H1 (cell line): ENCODE measurements at regions not wholly inside any gene's neighbourhood (a gene's known extent, or its start where the extent isn't known, plus 50 kb on each side); places are given as distances from the start of the nearest gene placed in this dataset.
"Not testable (repeated sequence)": the region's sequence is repeated elsewhere in the genome, so short reads cannot be mapped to it uniquely, and the experiment has no call there.

Experiments used
- CTCF ChIA-PET: fragments of 300-600 bp; sonication (Branson Sonifier 250); formaldehyde crosslinking; loops from one replicate; lab custom pipeline; 2021; ENCODE audit not compliant: partially characterized antibody; lab: Charles Lee
- POLR2A ChIA-PET: fragments of 300-600 bp; sonication (Branson Sonifier 250); formaldehyde crosslinking; loops from one replicate; lab custom pipeline; 2021; ENCODE audit warnings: inconsistent platforms; ENCODE audit not compliant: partially characterized antibody; lab: Charles Lee
- DNase-seq, 2 experiments: peaks; one replicate each; pipeline versions ENCODE4 v3.0.0 to v3.0.0-alpha.2; 2010 to 2022; ENCODE audit warnings: low spot score in 2 of 2, low read depth in 1 of 2, mixed read lengths in 1 of 2
- FAIRE-seq: peaks from 2 replicates; lab custom pipeline; 2011; peaks lifted over from hg19 to GRCh38; lab: Jason Lieb, UNC
- H2AFZ ChIP-seq: 2 replicates; pipeline ENCODE4 v1.8.1; 2012; ENCODE audit warnings: low read length, inconsistent platforms
- H2AK5ac ChIP-seq: 2 replicates; pipeline ENCODE4 v1.6.1; 2013; ENCODE audit warnings: low read depth, low read length
- H2BK120ac ChIP-seq: replicated peaks from 2 replicates; pipeline ENCODE3; 2013; ENCODE audit warnings: low read depth, low read length, inconsistent platforms
- H2BK12ac ChIP-seq: 2 replicates; pipeline ENCODE4 v1.6.1; 2013; ENCODE audit warnings: low read depth, low read length
- H2BK15ac ChIP-seq: 2 replicates; pipeline ENCODE4 v1.6.1; 2013; ENCODE audit warnings: low read length
- H2BK20ac ChIP-seq: 2 replicates; pipeline ENCODE4 v1.6.1; 2013; ENCODE audit warnings: low read length
- H2BK5ac ChIP-seq: 2 replicates; pipeline ENCODE4 v1.6.1; 2013; ENCODE audit warnings: low read depth, low read length
- H3K14ac ChIP-seq: 2 replicates; pipeline ENCODE4 v1.6.1; 2013; ENCODE audit warnings: inconsistent platforms; ENCODE audit not compliant: insufficient read length
- H3K18ac ChIP-seq: 2 replicates; pipeline ENCODE4 v1.6.1; 2013; ENCODE audit warnings: low read length; ENCODE audit errors: extremely low read depth
- H3K23ac ChIP-seq: 2 replicates; pipeline ENCODE4 v1.6.1; 2013; ENCODE audit warnings: inconsistent platforms; ENCODE audit not compliant: insufficient read length
- H3K23me2 ChIP-seq: 2 replicates; pipeline ENCODE4 v1.6.1; 2013; ENCODE audit warnings: low read depth, low read length
- H3K27ac ChIP-seq: 2 replicates; pipeline ENCODE4 v1.6.1; 2011; ENCODE audit warnings: low read depth, low read length, inconsistent platforms
- H3K27me3 ChIP-seq, 4 experiments: replicated peaks in 1 of 4; 1 replicate in 1 of 4; 2 replicates in 3 of 4; pipeline versions ENCODE4 v1.6.1 to v1.8.1; 2011 to 2013; ENCODE audit warnings: low read length in 3 of 4, mild to moderate bottlenecking in 3 of 4, inconsistent platforms in 2 of 4, mixed read lengths in 2 of 4, moderate library complexity in 1 of 4; ENCODE audit not compliant: control insufficient read depth in 3 of 4, insufficient read depth in 3 of 4; ENCODE audit errors: extremely low read depth in 1 of 4
- H3K36me3 ChIP-seq, 4 experiments: 2 replicates each; pipeline versions ENCODE4 v1.6.1 to v1.8.1; 2011 to 2013; ENCODE audit warnings: mild to moderate bottlenecking in 4 of 4, low read length in 3 of 4, moderate library complexity in 2 of 4, control low read depth in 1 of 4, inconsistent platforms in 1 of 4; ENCODE audit not compliant: insufficient read depth in 4 of 4, control insufficient read depth in 2 of 4
- H3K4ac ChIP-seq: replicated peaks from 2 replicates; pipeline ENCODE3; 2013; ENCODE audit warnings: low read length, low read depth, mixed read lengths, inconsistent platforms; ENCODE audit not compliant: insufficient read length
- H3K4me1 ChIP-seq, 4 experiments: replicated peaks in 1 of 4; 1 replicate in 1 of 4; 2 replicates in 3 of 4; pipeline versions ENCODE4 v1.6.1 to v1.8.1; 2011 to 2013; ENCODE audit warnings: low read length in 3 of 4, inconsistent platforms in 2 of 4, mixed read lengths in 1 of 4; ENCODE audit not compliant: insufficient read depth in 4 of 4, control insufficient read depth in 3 of 4
- H3K4me2 ChIP-seq, 2 experiments: 2 replicates each; pipeline versions ENCODE4 v1.6.1 to v1.8.1; 2011 to 2013; ENCODE audit warnings: low read depth in 2 of 2, low read length in 2 of 2, control low read depth in 1 of 2, inconsistent platforms in 1 of 2, mild to moderate bottlenecking in 1 of 2; ENCODE audit not compliant: insufficient read depth in 1 of 2
- H3K4me3 ChIP-seq, 4 experiments: fragments of 200-600, 300-600 bp in 1 of 4; sonication (generic), shearing (Covaris generic), sonication (Bioruptor Twin) in 1 of 4; 2 replicates each; pipeline versions ENCODE4 v1.5.1 to v1.8.1; 2011 to 2016; ENCODE audit warnings: low read length in 4 of 4, low read depth in 3 of 4, control low read depth in 2 of 4, inconsistent platforms in 2 of 4, mild to moderate bottlenecking in 2 of 4, mixed read lengths in 1 of 4, moderate library complexity in 1 of 4; ENCODE audit not compliant: insufficient read depth in 2 of 4; ENCODE audit errors: extremely low read depth in 1 of 4
- H3K56ac ChIP-seq: replicated peaks from 2 replicates; pipeline ENCODE3; 2013; ENCODE audit warnings: low read depth, mild to moderate bottlenecking, mixed read lengths, low read length, inconsistent platforms; ENCODE audit not compliant: insufficient read length
- H3K79me1 ChIP-seq: 2 replicates; pipeline ENCODE4 v1.6.1; 2013; ENCODE audit warnings: low read depth, low read length, control low read depth
- H3K79me2 ChIP-seq, 2 experiments: 2 replicates each; pipeline versions ENCODE4 v1.6.1 to v1.8.1; 2012 to 2013; ENCODE audit warnings: low read length in 2 of 2, mild to moderate bottlenecking in 2 of 2, inconsistent platforms in 1 of 2; ENCODE audit not compliant: insufficient read depth in 2 of 2, control insufficient read depth in 1 of 2
- H3K9ac ChIP-seq, 4 experiments: replicated peaks in 1 of 4; 1 replicate in 1 of 4; 2 replicates in 3 of 4; pipeline versions ENCODE4 v1.6.1 to v1.8.1; 2011 to 2013; ENCODE audit warnings: low read depth in 3 of 4, low read length in 3 of 4, control low read depth in 2 of 4, mild to moderate bottlenecking in 2 of 4, moderate library complexity in 2 of 4, inconsistent platforms in 1 of 4; ENCODE audit errors: extremely low read depth in 1 of 4
- H3K9me3 ChIP-seq, 2 experiments: 2 replicates each; pipeline versions ENCODE4 v1.6.1 to v1.8.1; 2012 to 2013; ENCODE audit warnings: mild to moderate bottlenecking in 2 of 2, moderate library complexity in 2 of 2, control low read depth in 1 of 2, inconsistent platforms in 1 of 2, low read depth in 1 of 2, low read length in 1 of 2, mixed read lengths in 1 of 2; ENCODE audit not compliant: insufficient read depth in 2 of 2
- H4K20me1 ChIP-seq, 2 experiments: replicated peaks in 1 of 2; 2 replicates each; pipeline versions ENCODE3 to v1.8.1; 2011 to 2013; ENCODE audit warnings: inconsistent platforms in 2 of 2, low read length in 2 of 2, mild to moderate bottlenecking in 1 of 2; ENCODE audit not compliant: insufficient read depth in 2 of 2, control insufficient read depth in 1 of 2
- H4K5ac ChIP-seq: 2 replicates; pipeline ENCODE4 v1.6.1; 2013; ENCODE audit warnings: low read length, low read depth, mixed read lengths, inconsistent platforms; ENCODE audit not compliant: insufficient read length
- H4K8ac ChIP-seq: 2 replicates; pipeline ENCODE4 v1.8.0; 2013; ENCODE audit warnings: mild to moderate bottlenecking, moderate library complexity, low read length, inconsistent platforms; ENCODE audit not compliant: insufficient read depth; ENCODE audit errors: extremely low read depth
- H4K91ac ChIP-seq: replicated peaks from 2 replicates; pipeline ENCODE3; 2013; ENCODE audit warnings: low read length, mixed read lengths, inconsistent platforms; ENCODE audit not compliant: insufficient read length
- WGBS, 2 experiments: shearing (Covaris generic) in 1 of 2; methylation state at CpG; one replicate each; pipeline versions ENCODE4 v1.1.6 to v1.1.7; 2013 to 2015; ENCODE audit warnings: low lambda C conversion rate in 2 of 2, mixed read lengths in 2 of 2, inconsistent platforms in 1 of 2, low coverage in 1 of 2, missing lambda C conversion rate in 1 of 2; ENCODE audit not compliant: insufficient replicate concordance in 2 of 2, insufficient coverage in 1 of 2, insufficient read length in 1 of 2; ENCODE audit errors: extremely low coverage in 1 of 2, missing lambda C conversion rate in 1 of 2; 5-methylcytosine and 5-hydroxymethylcytosine counted together

- H3K9ac ChIP-seq, H3K23me2 ChIP-seq, POLR2A ChIA-PET, H2AK5ac ChIP-seq, H3K4me1 ChIP-seq, H3K56ac ChIP-seq, CTCF ChIA-PET, H4K91ac ChIP-seq, H3K23ac ChIP-seq, H2BK120ac ChIP-seq, H3K4me3 ChIP-seq, H3K4ac ChIP-seq, H2AFZ ChIP-seq, H2BK20ac ChIP-seq, H3K79me2 ChIP-seq, DNase-seq, H3K27me3 ChIP-seq, FAIRE-seq, H3K14ac ChIP-seq, H4K20me1 ChIP-seq, H3K27ac ChIP-seq, H3K79me1 ChIP-seq, H3K18ac ChIP-seq, H4K5ac ChIP-seq, H3K9me3 ChIP-seq, H4K8ac ChIP-seq, H2BK12ac ChIP-seq, H2BK5ac ChIP-seq, H3K36me3 ChIP-seq, H2BK15ac ChIP-seq, H3K4me2 ChIP-seq: not testable (repeated sequence)
- 95% methylated on average over 4 of the region's 4 CpGs; no CpG with 5 or more reads in 1 of the 2 experiments for WGBS, 2 experiments
Observed at GRCh38 chr17:15835481-15835880, 103.4 kb downstream of the TBC1D26 start.

DNA sequence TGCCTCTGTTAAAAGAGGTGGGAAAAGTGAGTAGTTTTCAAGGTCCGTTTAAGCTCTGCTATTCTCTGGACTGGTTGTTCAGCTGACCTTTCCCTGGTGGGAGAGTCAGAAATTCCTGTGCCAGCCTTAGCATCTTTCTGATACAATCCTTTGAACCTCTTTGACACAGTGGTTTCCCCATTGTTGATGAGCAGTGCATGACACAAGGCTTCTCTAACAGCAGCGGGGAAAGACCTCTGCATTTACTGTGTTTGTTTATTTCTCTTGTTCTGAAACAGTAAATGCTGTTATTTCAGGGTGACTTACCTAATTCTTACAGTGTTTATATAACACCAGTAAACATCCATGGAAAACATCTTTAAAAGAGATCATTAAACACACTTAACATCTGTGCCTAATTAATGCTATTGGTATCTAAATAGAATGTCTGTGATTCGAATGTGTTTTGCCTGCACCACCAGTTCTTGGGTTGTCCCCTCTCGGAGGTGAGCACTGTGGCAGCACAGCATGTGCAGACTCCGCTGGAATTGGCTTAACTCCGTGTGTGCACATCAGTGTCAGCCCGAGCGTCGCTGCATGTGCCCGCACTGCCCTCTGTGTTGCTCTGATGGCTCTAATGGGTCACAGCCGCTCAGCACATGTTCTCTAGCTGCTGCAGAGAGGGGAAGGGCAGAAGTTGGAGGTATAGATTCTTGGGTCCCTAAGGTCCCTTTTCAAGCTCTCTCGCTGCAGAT lies 104.3 kb downstream of the TBC1D26 start:
- H4K20me1 ChIP-seq, DNase-seq, H2AK5ac ChIP-seq, H3K9ac ChIP-seq, H3K23me2 ChIP-seq, H3K4me3 ChIP-seq, H3K14ac ChIP-seq, H3K27ac ChIP-seq, POLR2A ChIA-PET, H2AFZ ChIP-seq, H3K79me2 ChIP-seq, H3K56ac ChIP-seq, H3K4ac ChIP-seq, H2BK120ac ChIP-seq, FAIRE-seq, H3K4me1 ChIP-seq, H4K91ac ChIP-seq, H2BK20ac ChIP-seq, H4K5ac ChIP-seq, CTCF ChIA-PET, H3K27me3 ChIP-seq, H3K18ac ChIP-seq, H3K36me3 ChIP-seq, H3K9me3 ChIP-seq, H3K79me1 ChIP-seq, H2BK15ac ChIP-seq, H2BK5ac ChIP-seq, H3K4me2 ChIP-seq, H3K23ac ChIP-seq, H2BK12ac ChIP-seq, H4K8ac ChIP-seq: not testable (repeated sequence)
- 80% methylated on average over 5 of the region's 12 CpGs; no CpG with 5 or more reads in 1 of the 2 experiments for WGBS, 2 experiments
